ENCODE measurements at regions not wholly inside any gene's neighbourhood (a gene's known extent, or its start where the extent isn't known, plus 50 kb on each side); places are given as distances from the start of the nearest gene placed in this dataset.

DNA sequence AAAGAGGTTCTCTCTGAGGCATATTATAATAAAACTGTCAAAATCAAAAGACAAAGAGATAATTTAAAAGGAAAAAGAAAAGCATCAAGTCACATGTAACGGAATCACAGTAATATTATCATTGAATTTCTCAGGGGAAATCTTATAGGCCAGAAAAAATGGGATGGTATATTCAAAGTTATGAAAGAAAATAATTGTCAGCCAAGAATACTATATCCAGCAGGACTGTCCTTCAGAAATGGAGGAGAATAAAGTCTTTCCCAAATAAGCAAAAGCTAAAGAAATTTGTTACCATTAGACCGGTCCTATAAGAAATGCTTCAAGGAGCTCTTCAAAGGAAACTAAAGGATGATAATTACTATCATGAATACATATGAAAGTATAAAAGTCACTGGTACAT is 342.0 kb upstream of the GRAMD2B start:
- TF ChIP-seq CTCF (conservative IDR thresholded peaks at IDR 0.05; ENCODE audit: low read depth, low read length) (no peak), EZH2 (IDR thresholded peaks at IDR 0.05; ENCODE audit: low read length, unreplicated experiment) (no peak), EZH2phosphoT487 (IDR thresholded peaks at IDR 0.05; ENCODE audit: borderline replicate concordance, low read length) (no peak)
